OCI-LY7 (cell line): ENCODE measurements at regions not wholly inside any gene's neighbourhood (a gene's known extent, or its start where the extent isn't known, plus 50 kb on each side); places are given as distances from the start of the nearest gene placed in this dataset.

Source experiments
- BruUV-seq: library from RNA; stranded (reverse); fragments of 400-500 nt; replicated peaks from 2 replicates; lab custom pipeline; 2021; lab: Mats Ljungman, UMichigan
- CTCF ChIA-PET: fragments of 300-600 bp; sonication (Branson Sonifier 250); formaldehyde crosslinking; loops from one replicate; lab custom pipeline; 2022; ENCODE audit warnings: antibody characterized with exemption; ENCODE audit not compliant: unreplicated experiment; lab: Charles Lee
- POLR2A ChIA-PET: fragments of 300-600 bp; sonication (Branson Sonifier 250); formaldehyde crosslinking; loops from one replicate; lab custom pipeline; 2022; ENCODE audit warnings: antibody characterized with exemption; lab: Charles Lee
- DNase-seq: peaks from one replicate; pipeline ENCODE4 v3.0.0-alpha.2; 2015; ENCODE audit warnings: low spot score
- H2AFZ ChIP-seq: fragments of 200-600 bp; sonication (generic), shearing (Covaris generic); 2 replicates; pipeline ENCODE4 v1.6.1; 2014; ENCODE audit warnings: mild to moderate bottlenecking, antibody characterized with exemption, low read length, moderate library complexity
- H3K27ac ChIP-seq: fragments of 200-600 bp; sonication (generic); 2 replicates; pipeline ENCODE4 v1.5.1; 2014; ENCODE audit warnings: mixed run types, low read depth, mild to moderate bottlenecking, moderate library complexity, low read length, inconsistent platforms; ENCODE audit not compliant: poor library complexity, severe bottlenecking
- H3K36me3 ChIP-seq: fragments of 200-600 bp; sonication (generic); 2 replicates; pipeline ENCODE4 v1.6.1; 2014; ENCODE audit warnings: mild to moderate bottlenecking, antibody characterized with exemption, low read length, moderate library complexity, mixed read lengths; ENCODE audit not compliant: insufficient read depth
- H3K4me1 ChIP-seq: fragments of 200-600 bp; sonication (generic); 2 replicates; pipeline ENCODE4 v1.5.1; 2014; ENCODE audit warnings: mild to moderate bottlenecking, low read length; ENCODE audit not compliant: insufficient read depth, poor library complexity, severe bottlenecking
- H3K4me2 ChIP-seq: fragments of 200-600 bp; sonication (generic); 2 replicates; pipeline ENCODE4 v1.6.1; 2014; ENCODE audit warnings: mild to moderate bottlenecking, low read length
- H3K4me3 ChIP-seq: fragments of 200-600 bp; sonication (generic); 2 replicates; pipeline ENCODE4 v1.5.1; 2014; ENCODE audit warnings: mild to moderate bottlenecking, low read depth, low read length; ENCODE audit not compliant: poor library complexity, severe bottlenecking
- H3K79me2 ChIP-seq: fragments of 200-600 bp; sonication (generic); 2 replicates; pipeline ENCODE4 v1.6.1; 2016; ENCODE audit warnings: low read depth, mild to moderate bottlenecking, low read length, moderate library complexity, mixed read lengths; ENCODE audit not compliant: insufficient read depth
- H3K9me2 ChIP-seq: fragments of 200-600 bp; sonication (generic); 2 replicates; pipeline ENCODE4 v1.6.1; 2016; ENCODE audit warnings: mild to moderate bottlenecking, low read length, mixed read lengths; ENCODE audit not compliant: insufficient read depth
- H3K9me3 ChIP-seq: fragments of 200-600 bp; sonication (generic); 2 replicates; pipeline ENCODE4 v1.6.1; 2014; ENCODE audit warnings: mild to moderate bottlenecking, mixed run types, low read length, mixed read lengths
- H4K20me1 ChIP-seq: fragments of 200-600 bp; sonication (generic); 2 replicates; pipeline ENCODE4 v1.6.1; 2014; ENCODE audit warnings: mild to moderate bottlenecking, antibody characterized with exemption, low read length, moderate library complexity, mixed read lengths; ENCODE audit not compliant: insufficient read depth
- EZH2phosphoT487 ChIP-seq: fragments of 200-600 bp; sonication (generic); IDR thresholded peaks from 2 replicates; pipeline ENCODE4 v1.6.1; 2018; ENCODE audit warnings: low read depth, borderline replicate concordance, mild to moderate bottlenecking, mixed run types, antibody characterized with exemption, low read length, moderate library complexity, mixed read lengths
- intact Hi-C: fragments of 100-400 bp; cut with micrococcal nuclease; formaldehyde crosslinking; loops from one replicate; pipeline ENCODE4 v1.10.0; 2022; ENCODE audit not compliant: unreplicated experiment
- TF ChIP-seq, protein P1 (sequence below): fragments of 200-600 bp; sonication (generic); conservative IDR thresholded peaks from 2 replicates; pipeline ENCODE4 v1.5.1; 2014; ENCODE audit warnings: mild to moderate bottlenecking, antibody characterized with exemption, low read length, moderate library complexity, mixed read lengths

DNA sequence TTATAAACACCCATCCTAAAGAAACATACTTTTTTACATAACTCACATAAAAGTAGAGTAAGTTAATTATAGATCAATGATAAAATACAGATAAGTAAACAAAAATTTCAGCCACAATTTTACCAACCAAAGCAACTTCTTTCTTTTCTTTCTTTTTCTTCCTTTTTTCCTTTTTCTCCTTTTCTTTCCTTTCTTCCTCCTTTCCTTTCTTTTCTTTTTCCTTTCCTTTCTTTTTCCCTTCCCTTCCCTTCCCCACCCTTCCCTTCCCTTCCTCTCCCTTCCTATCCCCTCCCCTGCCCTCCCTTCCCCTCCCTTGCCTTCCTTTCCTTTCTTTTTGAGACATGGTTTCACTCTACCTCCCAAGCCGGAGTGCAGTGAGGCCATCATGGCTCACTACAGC, 56.5 kb upstream of the C1orf53 start:
- Histone ChIP-seq H3K4me1 (no peaks in the 10 kb centered on the region), H3K9me2 (no peaks in the 10 kb centered on the region), H3K4me3 (no peak overlapping the region), H3K4me2 (no peak overlapping the region), H3K36me3 (no peaks in the 10 kb centered on the region), H3K79me2 (no peaks in the 10 kb centered on the region), H4K20me1 (no peaks in the 10 kb centered on the region), H2AFZ (no peak overlapping the region), H3K9me3 (no peaks in the 10 kb centered on the region), H3K27ac (no peak overlapping the region)
- no peak for DNase-seq
- ChIA-PET CTCF (no interaction called here), POLR2A (no interaction called here)
- intact Hi-C loops: no loop called here
- no peak for TF ChIP-seq EZH2phosphoT487
- TF ChIP-seq, protein P1, sequence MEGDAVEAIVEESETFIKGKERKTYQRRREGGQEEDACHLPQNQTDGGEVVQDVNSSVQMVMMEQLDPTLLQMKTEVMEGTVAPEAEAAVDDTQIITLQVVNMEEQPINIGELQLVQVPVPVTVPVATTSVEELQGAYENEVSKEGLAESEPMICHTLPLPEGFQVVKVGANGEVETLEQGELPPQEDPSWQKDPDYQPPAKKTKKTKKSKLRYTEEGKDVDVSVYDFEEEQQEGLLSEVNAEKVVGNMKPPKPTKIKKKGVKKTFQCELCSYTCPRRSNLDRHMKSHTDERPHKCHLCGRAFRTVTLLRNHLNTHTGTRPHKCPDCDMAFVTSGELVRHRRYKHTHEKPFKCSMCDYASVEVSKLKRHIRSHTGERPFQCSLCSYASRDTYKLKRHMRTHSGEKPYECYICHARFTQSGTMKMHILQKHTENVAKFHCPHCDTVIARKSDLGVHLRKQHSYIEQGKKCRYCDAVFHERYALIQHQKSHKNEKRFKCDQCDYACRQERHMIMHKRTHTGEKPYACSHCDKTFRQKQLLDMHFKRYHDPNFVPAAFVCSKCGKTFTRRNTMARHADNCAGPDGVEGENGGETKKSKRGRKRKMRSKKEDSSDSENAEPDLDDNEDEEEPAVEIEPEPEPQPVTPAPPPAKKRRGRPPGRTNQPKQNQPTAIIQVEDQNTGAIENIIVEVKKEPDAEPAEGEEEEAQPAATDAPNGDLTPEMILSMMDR: no peak
- no TSS peak for BruUV-seq

DNA sequence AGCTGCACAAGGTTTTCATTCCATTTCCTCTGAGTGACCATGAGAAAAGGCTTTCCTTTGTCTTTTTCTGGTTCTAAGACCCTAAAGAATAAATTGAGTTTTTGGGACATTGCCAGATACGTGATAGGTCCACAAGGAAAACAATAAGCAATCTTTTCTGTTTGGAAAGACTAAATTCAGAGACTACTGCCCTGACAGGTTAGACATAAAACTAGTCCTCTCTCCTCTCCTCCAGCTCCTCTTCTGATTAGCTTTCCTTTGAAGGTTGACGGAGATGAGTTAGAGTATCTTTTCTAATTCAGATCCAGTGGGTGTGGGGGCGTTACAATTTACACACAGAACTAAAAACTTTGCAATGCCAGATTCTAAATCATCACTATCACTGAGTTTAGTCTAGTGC, 57.8 kb upstream of the C1orf53 start:
- ChIA-PET POLR2A (interaction anchor here (0.5 to 1.0 kb wide), 3 partner anchors 12 to 842 kb away, joined by 3 to 5 read pairs (median 3); no protein-coding TSS in a partner anchor), CTCF (no interaction called here)
- Histone ChIP-seq H3K79me2 (no peaks in the 10 kb centered on the region), H3K4me3 (no peak overlapping the region), H2AFZ (no peak overlapping the region), H3K27ac (no peak overlapping the region), H3K4me2 (no peak overlapping the region), H4K20me1 (no peaks in the 10 kb centered on the region), H3K9me2 (no peaks in the 10 kb centered on the region), H3K36me3 (no peaks in the 10 kb centered on the region), H3K4me1 (no peaks in the 10 kb centered on the region), H3K9me3 (no peaks in the 10 kb centered on the region)
- BruUV-seq: no TSS peak
- DNase-seq: no peak
- intact Hi-C loops: no loop called here
- TF ChIP-seq, protein P1: no peak
- no peak for TF ChIP-seq EZH2phosphoT487

DNA sequence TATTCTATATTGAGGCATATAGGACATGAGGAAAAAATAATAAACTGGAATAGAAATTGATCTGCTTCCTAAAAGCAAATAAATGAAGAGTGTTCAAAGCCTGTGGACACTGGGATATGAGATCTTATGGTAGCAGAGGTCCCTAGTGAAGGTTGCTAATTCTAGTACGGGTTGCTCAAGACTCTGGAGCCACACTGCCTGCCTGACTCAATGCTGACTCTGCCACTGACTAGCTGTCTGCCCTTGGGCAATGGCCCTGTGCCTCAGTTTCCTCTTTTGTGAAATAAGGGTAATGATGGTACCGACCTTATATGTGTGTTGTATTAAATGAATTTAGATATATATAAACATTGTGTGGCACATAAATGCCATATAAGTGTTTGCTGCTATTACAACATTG, 59.0 kb upstream of the C1orf53 start:
- Histone ChIP-seq H3K9me3 (no peaks in the 10 kb centered on the region), H3K79me2 (no peaks in the 10 kb centered on the region), H3K4me1 (no peaks in the 10 kb centered on the region), H2AFZ (no peak overlapping the region), H3K9me2 (no peaks in the 10 kb centered on the region), H3K4me3 (no peak overlapping the region), H3K36me3 (no peaks in the 10 kb centered on the region), H3K4me2 (no peak overlapping the region), H3K27ac (no peak overlapping the region), H4K20me1 (no peaks in the 10 kb centered on the region)
- CTCF ChIA-PET: no interaction called here
- DNase-seq: no peak
- POLR2A ChIA-PET: interaction anchor here (0.6 to 1.0 kb wide), 2 partner anchors 20 kb away, joined by 3 read pairs; no protein-coding TSS in a partner anchor
- BruUV-seq: no TSS peak
- TF ChIP-seq, protein P1: no peak
- TF ChIP-seq EZH2phosphoT487: no peak
- intact Hi-C loops: no loop called here
